GM18867 (cell line): ENCODE measurements at regions not wholly inside any gene's neighbourhood (a gene's known extent, or its start where the extent isn't known, plus 50 kb on each side); places are given as distances from the start of the nearest gene placed in this dataset.
"Not testable (repeated sequence)": the region's sequence is repeated elsewhere in the genome, so short reads cannot be mapped to it uniquely, and the experiment has no call there.

Source experiments
- ATAC-seq: cut with Tn5 transposase; IDR thresholded peaks from one replicate; pipeline ENCODE4 v1.9.1; 2021; ENCODE audit warnings: mild to moderate bottlenecking, moderate library complexity; ENCODE audit not compliant: unreplicated experiment

GRCh38 chr6:85360794-85361642, 88.9 kb upstream of the NT5E start:
- no peak for ATAC-seq

- no peak for ATAC-seq
Measured at GRCh38 chr6:85357651-85358050, 92.2 kb upstream of the NT5E start.

GRCh38 chr6:85356743-85357142, 93.1 kb upstream of the NT5E start:
- ATAC-seq = not testable (repeated sequence)

- ATAC-seq = no peak
Measured at GRCh38 chr6:85355816-85356215, 94.1 kb upstream of the NT5E start.

GRCh38 chr6:85354761-85355618, 94.9 kb upstream of the NT5E start:
- ATAC-seq = peak; percentile 86

- ATAC-seq = peak; percentile 53
Measured at GRCh38 chr6:85353012-85353411, 96.9 kb upstream of the NT5E start.

GRCh38 chr6:85348643-85349042, 101.2 kb upstream of the NT5E start:
- ATAC-seq = no peak

- ATAC-seq = no peak
Measured at GRCh38 chr6:85347812-85348211, 102.1 kb upstream of the NT5E start.

- ATAC-seq = no peak
Measured at GRCh38 chr6:85346196-85346595, 103.7 kb upstream of the NT5E start.

GRCh38 chr6:85344996-85345395, 104.9 kb upstream of the NT5E start:
- ATAC-seq = no peak

- ATAC-seq = no peak
Measured at GRCh38 chr6:85343428-85343827, 106.5 kb upstream of the NT5E start.

- no peak for ATAC-seq
Measured at GRCh38 chr6:85329196-85329595, 120.7 kb upstream of the NT5E start.

GRCh38 chr6:85325811-85326210, 124.1 kb upstream of the NT5E start:
- not testable (repeated sequence) for ATAC-seq

GRCh38 chr6:85323435-85324040, 126.3 kb upstream of the NT5E start:
- ATAC-seq = peak; percentile 87

GRCh38 chr6:85322446-85323105, 127.3 kb upstream of the NT5E start:
- no peak for ATAC-seq

- no peak for ATAC-seq
Measured at GRCh38 chr6:85321906-85322305, 128.0 kb upstream of the NT5E start.

- no peak for ATAC-seq
Measured at GRCh38 chr6:85314586-85314985, 135.3 kb upstream of the NT5E start.

GRCh38 chr6:85300581-85300980, 149.3 kb upstream of the NT5E start:
- no peak for ATAC-seq

GRCh38 chr6:85298553-85298952, 151.3 kb upstream of the NT5E start:
- no peak for ATAC-seq

GRCh38 chr6:85291326-85291725, 158.6 kb upstream of the NT5E start:
- ATAC-seq = no peak

GRCh38 chr6:85287654-85288053, 162.2 kb upstream of the NT5E start:
- ATAC-seq = no peak
